CD4-positive, alpha-beta T cell (primary cell): ENCODE measurements at regions not wholly inside any gene's neighbourhood (a gene's known extent, or its start where the extent isn't known, plus 50 kb on each side); places are given as distances from the start of the nearest gene placed in this dataset.

Experiments
- ATAC-seq: fragments of 200-7000 bp; cut with Tn5 transposase; one replicate; pipeline ENCODE4 v1.10.0; 2022; ENCODE audit warnings: mild to moderate bottlenecking; ENCODE audit not compliant: poor library complexity
- CTCF ChIA-PET: fragments of 350-600 bp; sonication (Branson Sonifier 250); formaldehyde crosslinking; loops from one replicate; lab custom pipeline; 2021; ENCODE audit warnings: antibody characterized with exemption, inconsistent platforms; lab: Charles Lee
- POLR2A ChIA-PET: fragments of 350-600 bp; sonication (Branson Sonifier 250); formaldehyde crosslinking; loops from one replicate; lab custom pipeline; 2021; ENCODE audit warnings: antibody characterized with exemption, inconsistent platforms; lab: Charles Lee
- DNase-seq, 14 experiments: peaks; one replicate each; pipeline ENCODE4 v3.0.0-alpha.2; 2013 to 2020; ENCODE audit warnings: mixed read lengths in 2 of 14
- H3K27ac ChIP-seq, 2 donors: one replicate each; pipeline versions ENCODE4 v1.5.1 to v1.7.0; 2013; ENCODE audit warnings: low read length in 2 of 2, low read depth in 1 of 2, mild to moderate bottlenecking in 1 of 2
- H3K27me3 ChIP-seq, 2 experiments: 1 replicate in 1 of 2; 2 replicates in 1 of 2; pipeline versions ENCODE4 v1.6.1 to v1.7.0; 2013; ENCODE audit warnings: low read length in 2 of 2, control low read depth in 1 of 2, mild to moderate bottlenecking in 1 of 2, moderate library complexity in 1 of 2; ENCODE audit not compliant: insufficient read depth in 2 of 2, control insufficient read depth in 1 of 2
- H3K36me3 ChIP-seq: one replicate; pipeline ENCODE4 v1.6.1; 2013; ENCODE audit warnings: low read length, control low read depth; ENCODE audit not compliant: insufficient read depth
- H3K4me1 ChIP-seq: one replicate; pipeline ENCODE4 v1.6.1; 2013; ENCODE audit warnings: low read length, control low read depth; ENCODE audit not compliant: insufficient read depth
- H3K4me3 ChIP-seq: one replicate; pipeline ENCODE4 v1.5.1; 2013; ENCODE audit warnings: mild to moderate bottlenecking, low read length, moderate library complexity
- H3K9me3 ChIP-seq, 2 experiments: 1 replicate in 1 of 2; 2 replicates in 1 of 2; pipeline versions ENCODE4 v1.6.1 to v1.7.0; 2013; ENCODE audit warnings: low read length in 2 of 2, mild to moderate bottlenecking in 2 of 2, control low read depth in 1 of 2, moderate library complexity in 1 of 2; ENCODE audit not compliant: control insufficient read depth in 1 of 2, insufficient read depth in 1 of 2
- H3K27ac Mint-ChIP-seq: one replicate; pipeline ENCODE4 v1.8.0; 2020; ENCODE audit warnings: mixed read lengths
- H3K27me3 Mint-ChIP-seq: one replicate; pipeline ENCODE4 v1.8.0; 2021; ENCODE audit warnings: mixed read lengths
- H3K36me3 Mint-ChIP-seq: one replicate; pipeline ENCODE4 v1.8.0; 2021; ENCODE audit warnings: low read depth, mixed read lengths
- H3K4me1 Mint-ChIP-seq: one replicate; pipeline ENCODE4 v1.8.0; 2021; ENCODE audit warnings: low read depth, mixed read lengths
- H3K4me3 Mint-ChIP-seq: one replicate; pipeline ENCODE4 v1.8.0; 2020; ENCODE audit warnings: mild to moderate bottlenecking, mixed read lengths
- H3K9me3 Mint-ChIP-seq: one replicate; pipeline ENCODE4 v1.8.0; 2020; ENCODE audit warnings: mixed read lengths
- CTCF ChIP-seq: fragments of 200-600 bp; IDR thresholded peaks from one replicate; pipeline ENCODE4 v1.8.0; 2022; ENCODE audit warnings: antibody characterized with exemption, mild to moderate bottlenecking
- intact Hi-C, 2 experiments: fragments of 100-400 bp; cut with DNase I in 1 of 2; cut with micrococcal nuclease in 1 of 2; formaldehyde crosslinking; loops; one replicate each; pipeline versions ENCODE4 v1.15.1 to v1.9.0; 2023 to 2025; cut with DNase I, micrococcal nuclease

GRCh38 chr12:89024580-89024979 is 327.7 kb downstream of the DUSP6 start:
- intact Hi-C loops = no loop called here
- DNase-seq (no peak), ATAC-seq (no peak)
- Mint-ChIP-seq H3K4me3 (no peak overlapping the region), H3K4me1 (no peaks in the 10 kb centered on the region), H3K27me3 (no peaks in the 10 kb centered on the region), H3K9me3 (no peaks in the 10 kb centered on the region), H3K27ac (no peak overlapping the region), H3K36me3 (no peaks in the 10 kb centered on the region)
- Histone ChIP-seq H3K4me3 (no peak overlapping the region), H3K27ac (no peak overlapping the region), H3K9me3 (no peaks in the 10 kb centered on the region), H3K4me1 (peaks cover 4% of the 10 kb centered on the region), H3K27me3 (no peaks in the 10 kb centered on the region), H3K36me3 (no peaks in the 10 kb centered on the region)
- TF ChIP-seq CTCF = no peak
- POLR2A ChIA-PET = no interaction called here
- CTCF ChIA-PET = no interaction called here

GRCh38 chr12:89023936-89024335 is 328.4 kb downstream of the DUSP6 start:
- Histone ChIP-seq H3K4me1 (peaks cover 5% of the 10 kb centered on the region), H3K4me3 (no peak overlapping the region), H3K27me3 (no peaks in the 10 kb centered on the region), H3K9me3 (no peaks in the 10 kb centered on the region), H3K27ac (no peak overlapping the region), H3K36me3 (no peaks in the 10 kb centered on the region)
- CTCF ChIA-PET = no interaction called here
- TF ChIP-seq CTCF = no peak
- intact Hi-C loops = no loop called here
- H3K4me1 Mint-ChIP-seq = no peaks in the 10 kb centered on the region
- no peak overlapping the region for H3K27ac Mint-ChIP-seq
- no peaks in the 10 kb centered on the region for H3K36me3 Mint-ChIP-seq
- POLR2A ChIA-PET = interaction anchor here (0.7 kb wide), 1 partner anchor 582 kb away, joined by 3 read pairs; no protein-coding TSS in a partner anchor
- H3K4me3 Mint-ChIP-seq = no peak overlapping the region
- DNase-seq = no peak
- H3K27me3 Mint-ChIP-seq = no peaks in the 10 kb centered on the region
- no peak for ATAC-seq
- no peaks in the 10 kb centered on the region for H3K9me3 Mint-ChIP-seq

GRCh38 chr12:89020689-89021088 is 331.6 kb downstream of the DUSP6 start:
- H3K36me3 Mint-ChIP-seq = no peaks in the 10 kb centered on the region
- H3K27me3 Mint-ChIP-seq = peaks cover 6% of the 10 kb centered on the region
- peaks cover 5% of the 10 kb centered on the region for H3K4me1 ChIP-seq
- H3K4me3 ChIP-seq = no peak overlapping the region
- no peaks in the 10 kb centered on the region for H3K27me3 ChIP-seq
- ChIA-PET POLR2A (no interaction called here), CTCF (interaction anchor here (1.7 to 2.6 kb wide), 2 partner anchors 441 to 505 kb away, joined by 9 to 13 read pairs; partner anchors contain the start of genes GALNT4 and POC1B)
- intact Hi-C loops = loop anchor here in 1 of 2 experiments (1.0 kb wide), 1 partner anchor 441 kb away; no protein-coding TSS in a partner anchor
- H3K4me1 Mint-ChIP-seq = no peaks in the 10 kb centered on the region
- H3K9me3 ChIP-seq = no peaks in the 10 kb centered on the region
- no peak overlapping the region for H3K4me3 Mint-ChIP-seq
- no peaks in the 10 kb centered on the region for H3K36me3 ChIP-seq
- no peak overlapping the region for H3K27ac Mint-ChIP-seq
- no peak for DNase-seq
- no peak overlapping the region for H3K27ac ChIP-seq
- no peak for ATAC-seq
- no peak for TF ChIP-seq CTCF
- H3K9me3 Mint-ChIP-seq = no peaks in the 10 kb centered on the region
